GM23338 (cell line): ENCODE measurements at regions not wholly inside any gene's neighbourhood (a gene's known extent, or its start where the extent isn't known, plus 50 kb on each side); places are given as distances from the start of the nearest gene placed in this dataset.

Source experiments
- ATAC-seq: fragments of 200-7000 bp; cut with Tn5 transposase; 3 replicates; pipeline ENCODE4 v1.9.1; 2020
- DNase-seq: peaks from one replicate; pipeline ENCODE4 v3.0.0-alpha.2; 2015; ENCODE audit warnings: low spot score
- H2AFZ ChIP-seq: fragments of 200-600 bp; sonication (generic); 2 replicates; pipeline ENCODE4 v1.8.0; 2016; ENCODE audit warnings: antibody characterized with exemption, mild to moderate bottlenecking, moderate library complexity
- H3F3A ChIP-seq: fragments of 200-600 bp; sonication (generic); replicated peaks from 2 replicates; pipeline ENCODE4 v1.8.0; 2017; ENCODE audit warnings: antibody characterized with exemption, mixed run types, low read depth
- H3K27ac ChIP-seq: fragments of 200-600 bp; sonication (generic); 2 replicates; pipeline ENCODE4 v1.6.1; 2016; ENCODE audit warnings: low read depth
- H3K27me3 ChIP-seq: fragments of 200-600 bp; sonication (generic); 2 replicates; pipeline ENCODE4 v1.8.0; 2016; ENCODE audit warnings: mild to moderate bottlenecking, mixed run types, moderate library complexity; ENCODE audit not compliant: insufficient read depth
- H3K36me3 ChIP-seq: fragments of 200-600 bp; sonication (generic); 2 replicates; pipeline ENCODE4 v1.8.0; 2016; ENCODE audit warnings: mild to moderate bottlenecking; ENCODE audit not compliant: insufficient read depth
- H3K4me1 ChIP-seq: fragments of 200-600 bp; sonication (generic); 2 replicates; pipeline ENCODE4 v1.8.0; 2016; ENCODE audit warnings: mild to moderate bottlenecking, moderate library complexity; ENCODE audit not compliant: insufficient read depth
- H3K4me2 ChIP-seq: fragments of 200-600 bp; sonication (generic); 2 replicates; pipeline ENCODE4 v1.7.1; 2017; ENCODE audit warnings: mixed run types
- H3K4me3 ChIP-seq: fragments of 200-600 bp; sonication (generic); 2 replicates; pipeline ENCODE4 v1.6.1; 2016; ENCODE audit warnings: mixed run types
- H3K79me2 ChIP-seq: fragments of 200-600 bp; sonication (generic); replicated peaks from 2 replicates; pipeline ENCODE4 v1.8.0; 2017; ENCODE audit warnings: mild to moderate bottlenecking; ENCODE audit not compliant: insufficient read depth
- H3K9me2 ChIP-seq: fragments of 200-600 bp; sonication (generic); 2 replicates; pipeline ENCODE4 v1.8.0; 2017; ENCODE audit not compliant: insufficient read depth
- H4K20me1 ChIP-seq: fragments of 200-600 bp; sonication (generic); replicated peaks from 2 replicates; pipeline ENCODE4 v1.8.0; 2017; ENCODE audit warnings: mild to moderate bottlenecking; ENCODE audit not compliant: insufficient read depth
- H3K27ac Mint-ChIP-seq: 2 replicates; pipeline ENCODE4 v1.8.0; 2020; ENCODE audit warnings: inconsistent platforms, mild to moderate bottlenecking, moderate library complexity, mixed read lengths
- H3K27me3 Mint-ChIP-seq: 3 replicates; pipeline ENCODE4 v1.8.0; 2022; ENCODE audit warnings: low read depth, mild to moderate bottlenecking, moderate library complexity, mixed read lengths, inconsistent platforms; ENCODE audit not compliant: insufficient read depth, poor library complexity
- H3K36me3 Mint-ChIP-seq: 3 replicates; pipeline ENCODE4 v1.8.0; 2021; ENCODE audit warnings: low read depth, mild to moderate bottlenecking, inconsistent platforms, moderate library complexity, mixed read lengths
- H3K4me1 Mint-ChIP-seq: 3 replicates; pipeline ENCODE4 v1.8.0; 2020; ENCODE audit warnings: mild to moderate bottlenecking, inconsistent platforms, mixed read lengths
- H3K4me3 Mint-ChIP-seq: 3 replicates; pipeline ENCODE4 v1.8.0; 2021; ENCODE audit warnings: moderate library complexity, mild to moderate bottlenecking, inconsistent platforms, mixed read lengths
- H3K9me3 Mint-ChIP-seq: 3 replicates; pipeline ENCODE4 v1.8.0; 2020; ENCODE audit warnings: moderate library complexity, mild to moderate bottlenecking, inconsistent platforms, mixed read lengths
- CREB1 ChIP-seq: fragments of 250-450 bp; sonication (Bioruptor Pico); IDR thresholded peaks from 2 replicates; pipeline ENCODE4 v1.5.0; 2020; ENCODE audit warnings: low read depth, mild to moderate bottlenecking, moderate library complexity
- CTCF ChIP-seq, 2 experiments: fragments of 200-600 bp in 1 of 2; sonication (generic) in 1 of 2; conservative IDR thresholded peaks; 2 replicates each; pipeline versions ENCODE4 v1.5.1 to v1.6.1; 2016 to 2017; ENCODE audit warnings: antibody characterized with exemption in 2 of 2, low read depth in 2 of 2, mild to moderate bottlenecking in 2 of 2, moderate library complexity in 1 of 2
- EZH2 ChIP-seq: fragments of 200-600 bp; sonication (generic); IDR thresholded peaks from one replicate; pipeline ENCODE4 v1.8.0; 2017; ENCODE audit warnings: antibody characterized with exemption, mild to moderate bottlenecking, low read depth; ENCODE audit not compliant: unreplicated experiment
- EZH2phosphoT487 ChIP-seq: fragments of 200-600 bp; sonication (generic); IDR thresholded peaks from one replicate; pipeline ENCODE4 v1.8.1; 2018; ENCODE audit warnings: antibody characterized with exemption; ENCODE audit not compliant: unreplicated experiment
- JUNB ChIP-seq: IDR thresholded peaks from one replicate; pipeline ENCODE4 v1.6.1; 2016; ENCODE audit warnings: antibody characterized with exemption; ENCODE audit not compliant: unreplicated experiment
- POLR2AphosphoS5 ChIP-seq: IDR thresholded peaks from 2 replicates; pipeline ENCODE4 v1.6.1; 2016; ENCODE audit warnings: antibody characterized with exemption, low read depth
- REST ChIP-seq: IDR thresholded peaks from one replicate; pipeline ENCODE4 v1.6.1; 2018; ENCODE audit warnings: antibody characterized with exemption; ENCODE audit not compliant: unreplicated experiment
- STAT1 ChIP-seq: IDR thresholded peaks from one replicate; pipeline ENCODE4 v1.6.1; 2016; ENCODE audit warnings: antibody characterized with exemption; ENCODE audit not compliant: unreplicated experiment
- ZNF114 ChIP-seq: fragments of 250-450 bp; sonication (Bioruptor Pico); IDR thresholded peaks from 2 replicates; pipeline ENCODE4 v1.5.0; 2020; ENCODE audit warnings: mild to moderate bottlenecking, moderate library complexity
- TF ChIP-seq, protein P1 (sequence below): IDR thresholded peaks from 2 replicates; pipeline ENCODE4 v1.6.1; 2016; ENCODE audit warnings: antibody characterized with exemption

DNA sequence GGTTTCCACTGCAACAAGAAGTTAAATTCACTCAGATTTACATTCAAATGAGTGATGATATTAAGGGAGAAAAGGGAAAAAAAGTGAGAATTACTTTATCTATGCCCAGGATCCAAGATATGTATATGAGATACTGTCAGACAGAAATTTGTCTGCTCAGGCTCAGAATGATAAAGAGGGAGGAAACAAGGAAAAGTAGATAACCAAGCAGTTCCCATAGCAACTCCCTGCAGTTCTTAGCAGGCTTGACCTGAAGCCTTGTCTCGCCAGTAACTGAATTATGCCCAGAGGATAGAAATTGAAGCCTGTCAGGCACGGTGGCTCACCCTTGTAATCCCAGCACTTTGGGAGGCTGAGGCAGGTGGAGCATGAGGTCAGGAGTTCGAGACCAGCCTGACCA lies 304.4 kb downstream of the TLE1 start (continued):
- TF ChIP-seq CTCF (conservative IDR thresholded peaks at IDR 0.05; ENCODE audit: low read depth in 2 of 2): no peak
- TF ChIP-seq, protein P1, sequence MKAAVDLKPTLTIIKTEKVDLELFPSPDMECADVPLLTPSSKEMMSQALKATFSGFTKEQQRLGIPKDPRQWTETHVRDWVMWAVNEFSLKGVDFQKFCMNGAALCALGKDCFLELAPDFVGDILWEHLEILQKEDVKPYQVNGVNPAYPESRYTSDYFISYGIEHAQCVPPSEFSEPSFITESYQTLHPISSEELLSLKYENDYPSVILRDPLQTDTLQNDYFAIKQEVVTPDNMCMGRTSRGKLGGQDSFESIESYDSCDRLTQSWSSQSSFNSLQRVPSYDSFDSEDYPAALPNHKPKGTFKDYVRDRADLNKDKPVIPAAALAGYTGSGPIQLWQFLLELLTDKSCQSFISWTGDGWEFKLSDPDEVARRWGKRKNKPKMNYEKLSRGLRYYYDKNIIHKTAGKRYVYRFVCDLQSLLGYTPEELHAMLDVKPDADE: no peak
- no peak for TF ChIP-seq EZH2
- TF ChIP-seq ZNF114 (CRISPR knock-in tag): no peak
- TF ChIP-seq JUNB: no peak
- no peak for TF ChIP-seq STAT1
- TF ChIP-seq EZH2phosphoT487: no peak
- no peak for TF ChIP-seq POLR2AphosphoS5
- TF ChIP-seq CREB1: no peak
- TF ChIP-seq REST: no peak

DNA sequence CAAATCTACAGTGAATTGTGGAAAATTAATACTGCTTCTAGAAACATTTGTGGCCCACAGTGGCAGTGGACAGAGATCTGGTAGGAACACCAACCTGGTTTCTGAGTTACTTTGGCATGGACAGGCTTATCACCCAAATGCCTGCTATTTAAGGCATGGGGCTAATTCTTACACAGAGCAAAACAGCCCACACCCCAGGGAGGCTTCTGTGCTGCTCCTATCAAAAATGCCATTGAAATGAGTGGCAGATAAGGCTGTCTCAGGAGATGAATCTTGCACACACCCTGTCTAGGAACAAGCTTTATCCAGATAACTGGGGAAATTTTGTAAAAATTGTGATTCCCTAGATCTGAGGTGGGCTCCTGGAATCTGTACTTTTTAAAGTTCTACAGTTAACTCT lies 307.1 kb downstream of the TLE1 start:
- H3K4me3 ChIP-seq: no peak overlapping the region
- H3K79me2 ChIP-seq: no peaks in the 10 kb centered on the region
- no peak for ATAC-seq
- H4K20me1 ChIP-seq: no peaks in the 10 kb centered on the region
- no peak overlapping the region for H3K27ac Mint-ChIP-seq
- H3K27ac ChIP-seq: no peak overlapping the region
- H3K36me3 Mint-ChIP-seq: no peaks in the 10 kb centered on the region
- H3K9me2 ChIP-seq: peaks cover 3% of the 10 kb centered on the region; the same call in 1 of the 2 replicates
- DNase-seq: no peak
- no peaks in the 10 kb centered on the region for H3K27me3 ChIP-seq
- no peaks in the 10 kb centered on the region for H3K36me3 ChIP-seq
- no peak overlapping the region for H3K4me3 Mint-ChIP-seq
- H3K27me3 Mint-ChIP-seq: peaks cover 2% of the 10 kb centered on the region
- H3K4me1 ChIP-seq: 0 out of 2 replicates have a peak, but pooled peaks cover 5% of the 10 kb centered on the region
- no peaks in the 10 kb centered on the region for H3F3A ChIP-seq
- no peak overlapping the region for H2AFZ ChIP-seq
- H3K4me2 ChIP-seq: no peak overlapping the region
- H3K9me3 Mint-ChIP-seq: no peaks in the 10 kb centered on the region
- peaks cover 1% of the 10 kb centered on the region; the same call in 1 of the 3 replicates for H3K4me1 Mint-ChIP-seq
- TF ChIP-seq REST: no peak
- TF ChIP-seq CTCF (conservative IDR thresholded peaks at IDR 0.05; ENCODE audit: low read depth in 2 of 2): no peak
